ENCODE measurements at regions not wholly inside any gene's neighbourhood (a gene's known extent, or its start where the extent isn't known, plus 50 kb on each side); places are given as distances from the start of the nearest gene placed in this dataset.

- DNase-seq (ENCODE audit: low spot score), result no peak
These were observed 140.8 kb downstream of the IRX1 start for GRCh38 chr5:3736466-3736865.

- no peak for DNase-seq (ENCODE audit: low spot score)
These were observed 141.3 kb downstream of the IRX1 start for GRCh38 chr5:3736926-3737325.

- DNase-seq (ENCODE audit: low spot score), result no peak
These were observed 143.3 kb downstream of the IRX1 start for GRCh38 chr5:3738919-3739318.

GRCh38 chr5:3740546-3741373, 145.1 kb downstream of the IRX1 start:
- no peak for DNase-seq (ENCODE audit: low spot score)

GRCh38 chr5:3741374-3741770, 145.7 kb downstream of the IRX1 start:
- no peak for DNase-seq (ENCODE audit: low spot score)

GRCh38 chr5:3742750-3743149, 147.1 kb downstream of the IRX1 start:
- DNase-seq (ENCODE audit: low spot score), result no peak

GRCh38 chr5:3751846-3752245, 156.2 kb downstream of the IRX1 start:
- DNase-seq (ENCODE audit: low spot score), result no peak

- DNase-seq (ENCODE audit: low spot score), result no peak
These were observed 182.4 kb downstream of the IRX1 start for GRCh38 chr5:3778000-3778550.

- no peak for DNase-seq (ENCODE audit: low spot score)
These were observed 183.3 kb downstream of the IRX1 start for GRCh38 chr5:3778945-3779344.

GRCh38 chr5:3780278-3780677, 184.6 kb downstream of the IRX1 start:
- no peak for DNase-seq (ENCODE audit: low spot score)

- no peak for DNase-seq (ENCODE audit: low spot score)
These were observed 185.3 kb downstream of the IRX1 start for GRCh38 chr5:3780907-3781306.

GRCh38 chr5:3784854-3785253, 189.2 kb downstream of the IRX1 start:
- DNase-seq (ENCODE audit: low spot score), result no peak

GRCh38 chr5:3786165-3786564, 190.5 kb downstream of the IRX1 start:
- DNase-seq (ENCODE audit: low spot score), result no peak

GRCh38 chr5:3786891-3787430, 191.3 kb downstream of the IRX1 start:
- DNase-seq (ENCODE audit: low spot score), result no peak

GRCh38 chr5:3787604-3788003, 192.0 kb downstream of the IRX1 start:
- no peak for DNase-seq (ENCODE audit: low spot score)

GRCh38 chr5:3789519-3790193, 194.0 kb downstream of the IRX1 start:
- DNase-seq (ENCODE audit: low spot score), result no peak

- DNase-seq (ENCODE audit: low spot score), result no peak
These were observed 197.5 kb downstream of the IRX1 start for GRCh38 chr5:3793162-3793561.

GRCh38 chr5:3794611-3795010, 199.0 kb downstream of the IRX1 start:
- DNase-seq (ENCODE audit: low spot score), result no peak

- no peak for DNase-seq (ENCODE audit: low spot score)
These were observed 201.1 kb downstream of the IRX1 start for GRCh38 chr5:3796736-3797135.

- no peak for DNase-seq (ENCODE audit: low spot score)
These were observed 206.3 kb downstream of the IRX1 start for GRCh38 chr5:3801967-3802366.

- no peak for DNase-seq (ENCODE audit: low spot score)
These were observed 213.8 kb downstream of the IRX1 start for GRCh38 chr5:3809455-3809854.

GRCh38 chr5:3811116-3811515, 215.5 kb downstream of the IRX1 start:
- DNase-seq (ENCODE audit: low spot score), result no peak

GRCh38 chr5:3818624-3819023, 223.0 kb downstream of the IRX1 start:
- DNase-seq (ENCODE audit: low spot score), result no peak
